ENCODE measurements at regions not wholly inside any gene's neighbourhood (a gene's known extent, or its start where the extent isn't known, plus 50 kb on each side); places are given as distances from the start of the nearest gene placed in this dataset.

DNA sequence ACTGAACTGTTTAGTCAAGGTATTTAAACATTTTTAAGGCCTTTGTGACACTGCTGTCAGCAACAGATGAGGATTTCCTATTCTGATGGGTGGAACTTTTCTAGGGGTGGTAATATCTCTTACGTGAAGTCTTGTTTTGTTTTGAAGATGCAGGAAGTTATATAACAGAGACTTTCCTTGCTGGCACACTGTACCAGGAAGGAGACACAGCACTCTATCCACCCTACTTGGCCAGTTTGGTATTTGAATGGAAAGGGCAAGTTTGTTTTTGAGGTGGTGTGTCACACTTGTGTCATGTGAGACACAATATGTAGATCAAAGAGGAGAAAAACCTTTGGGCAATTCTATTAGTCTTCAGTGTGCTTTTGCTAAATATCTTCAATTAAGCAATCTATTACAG lies 51.6 kb upstream of the SRP54 start:
- intact Hi-C loops (cut with micrococcal nuclease): loop anchor here (10.0 kb wide), 1 partner anchor 56 kb away; the partner anchor contains the start of gene BAZ1A
- Mint-ChIP-seq H3K27me3 (no peaks in the 10 kb centered on the region), H3K4me3 (no peak overlapping the region), H3K4me1 (ENCODE audit: low read depth) (peaks cover 23% of the 10 kb centered on the region), H3K27ac (peak overlapping the region; percentile 82), H3K36me3 (ENCODE audit: low read depth) (no peaks in the 10 kb centered on the region), H3K9me3 (no peaks in the 10 kb centered on the region)

DNA sequence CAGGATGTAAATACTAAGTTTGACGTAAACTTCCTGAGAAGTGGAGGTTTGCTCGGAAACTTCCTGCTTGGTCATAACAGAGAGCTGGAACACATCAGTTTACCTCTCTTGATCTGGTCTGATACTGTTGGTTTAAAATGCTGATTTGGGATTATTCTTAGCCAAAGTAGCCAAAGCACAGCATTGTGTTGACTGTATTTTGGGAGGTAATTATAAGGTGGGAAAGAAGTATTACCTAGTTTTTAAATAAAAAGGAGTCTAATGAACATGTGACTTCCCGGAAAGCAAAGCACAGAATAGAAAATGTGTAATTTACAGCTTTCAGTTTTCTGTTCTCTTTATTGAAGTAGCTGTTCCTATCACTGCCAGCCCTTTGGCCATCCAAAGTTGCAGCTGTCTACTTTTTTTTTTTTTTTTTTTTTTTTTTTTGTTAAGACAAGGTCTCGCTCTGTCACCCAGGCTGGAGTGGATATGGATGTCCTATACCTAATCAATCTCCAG lies 52.2 kb upstream of the SRP54 start:
- intact Hi-C loops (cut with micrococcal nuclease): loop anchor here (10.0 kb wide), 1 partner anchor 56 kb away; the partner anchor contains the start of gene BAZ1A

DNA sequence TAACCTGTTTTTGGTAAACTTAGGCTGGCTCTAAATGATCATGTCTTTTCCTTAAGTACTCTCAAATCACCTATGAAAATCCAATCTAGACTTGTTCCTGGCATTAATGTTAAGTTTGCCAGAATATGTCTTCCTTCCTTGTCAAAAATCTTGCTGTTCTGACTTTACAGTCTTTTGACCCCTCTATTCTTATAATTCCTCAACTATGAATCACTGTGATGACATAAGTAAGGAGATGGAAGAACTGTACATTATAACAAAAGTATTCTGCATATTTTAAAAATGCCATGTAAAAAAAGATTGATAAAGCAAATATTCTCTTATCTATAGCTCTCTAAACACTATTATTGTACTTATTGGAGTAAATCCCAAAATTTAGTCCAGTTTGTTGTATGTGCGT lies 51.4 kb upstream of the BAZ1A start:
- intact Hi-C loops (cut with micrococcal nuclease): no loop called here
- H3K27me3 Mint-ChIP-seq: no peaks in the 10 kb centered on the region
- H3K4me3 Mint-ChIP-seq: no peak overlapping the region
- H3K9me3 Mint-ChIP-seq: no peaks in the 10 kb centered on the region
- no peaks in the 10 kb centered on the region for H3K36me3 Mint-ChIP-seq (ENCODE audit: low read depth)
- no peak overlapping the region for H3K27ac Mint-ChIP-seq
- peaks cover 16% of the 10 kb centered on the region for H3K4me1 Mint-ChIP-seq (ENCODE audit: low read depth)

More for the DNA sequence above, 52.2 kb upstream of the SRP54 start:
- H3K27me3 Mint-ChIP-seq: no peaks in the 10 kb centered on the region
- H3K9me3 Mint-ChIP-seq: no peaks in the 10 kb centered on the region
- peaks cover 21% of the 10 kb centered on the region for H3K4me1 Mint-ChIP-seq (ENCODE audit: low read depth)
- H3K4me3 Mint-ChIP-seq: peak overlapping the region; percentile 34
- no peaks in the 10 kb centered on the region for H3K36me3 Mint-ChIP-seq (ENCODE audit: low read depth)
- H3K27ac Mint-ChIP-seq: peak overlapping the region; percentile 82

All from dendritic cell treated with granulocyte-macrophage colony-stimulating factor and Interleukin-4, amounts not matched to agents 40 ng/mL and 50 ng/mL, for 4 days (primary cell).